Endothelial cell of umbilical vein (primary cell): ENCODE measurements at regions not wholly inside any gene's neighbourhood (a gene's known extent, or its start where the extent isn't known, plus 50 kb on each side); places are given as distances from the start of the nearest gene placed in this dataset.

ENCODE experiments used
- BruUV-seq: library from RNA; stranded (reverse); fragments of 400-500 nt; replicated peaks from 2 replicates; lab custom pipeline; 2021; lab: Mats Ljungman, UMichigan
- CTCF ChIA-PET: fragments of 300-600, 350-600 bp; sonication (Branson Sonifier 250); formaldehyde crosslinking; loops from one replicate; lab custom pipeline; 2021; ENCODE audit warnings: antibody characterized with exemption, inconsistent platforms; lab: Charles Lee
- POLR2A ChIA-PET: fragments of 300-600, 350-600 bp; sonication (Branson Sonifier 250); formaldehyde crosslinking; loops from one replicate; lab custom pipeline; 2021; ENCODE audit warnings: antibody characterized with exemption, inconsistent platforms; lab: Charles Lee
- DNase-seq: peaks from one replicate; pipeline ENCODE4 v3.0.0-alpha.2; 2011; ENCODE audit warnings: low read depth, low spot score
- FAIRE-seq: peaks from 2 replicates; lab custom pipeline; 2011; peaks lifted over from hg19 to GRCh38; lab: Jason Lieb, UNC
- H2AFZ ChIP-seq: 2 replicates; pipeline ENCODE4 v1.6.0; 2012; ENCODE audit warnings: low read depth, low read length, control low read depth, inconsistent platforms
- H3K27ac ChIP-seq: 2 replicates; pipeline ENCODE4 v1.5.1; 2011; ENCODE audit warnings: low read depth, mild to moderate bottlenecking, control low read depth, low read length, moderate library complexity; ENCODE audit not compliant: insufficient read depth
- H3K27me3 ChIP-seq, 2 experiments: 2 replicates each; pipeline versions ENCODE4 v1.6.0 to v1.6.1; 2011; ENCODE audit warnings: low read length in 2 of 2, mixed read lengths in 1 of 2; ENCODE audit not compliant: control insufficient read depth in 2 of 2, insufficient read depth in 2 of 2
- H3K36me3 ChIP-seq, 2 experiments: 2 replicates in 1 of 2; 3 replicates in 1 of 2; pipeline ENCODE4 v1.5.1; 2011; ENCODE audit warnings: low read length in 2 of 2, mild to moderate bottlenecking in 1 of 2, moderate library complexity in 1 of 2; ENCODE audit not compliant: control insufficient read depth in 2 of 2, insufficient read depth in 2 of 2; ENCODE audit errors: extremely low read depth in 1 of 2
- H3K4me1 ChIP-seq: 3 replicates; pipeline ENCODE4 v1.5.1; 2011; ENCODE audit warnings: mild to moderate bottlenecking, low read length; ENCODE audit not compliant: control insufficient read depth, insufficient read depth; ENCODE audit errors: extremely low read depth
- H3K4me2 ChIP-seq: 2 replicates; pipeline ENCODE4 v1.6.1; 2011; ENCODE audit warnings: low read length, control low read depth, mixed read lengths; ENCODE audit not compliant: insufficient read depth
- H3K4me3 ChIP-seq, 3 experiments: fragments of 200-600 bp in 1 of 3; sonication (generic), shearing (Covaris generic) in 1 of 3; replicated peaks in 1 of 3; 2 replicates each; pipeline ENCODE4 v1.5.1; 2011 to 2016; ENCODE audit warnings: control low read depth in 3 of 3, low read length in 3 of 3, mild to moderate bottlenecking in 2 of 3, inconsistent platforms in 1 of 3, low read depth in 1 of 3, moderate library complexity in 1 of 3; ENCODE audit not compliant: insufficient read depth in 1 of 3
- H3K79me2 ChIP-seq: 2 replicates; pipeline ENCODE4 v1.6.0; 2012; ENCODE audit warnings: low read length, inconsistent platforms; ENCODE audit not compliant: control insufficient read depth, insufficient read depth
- H3K9ac ChIP-seq: replicated peaks from 2 replicates; pipeline ENCODE3; 2011; ENCODE audit warnings: low read length, control low read depth; ENCODE audit not compliant: insufficient read depth; ENCODE audit errors: extremely low read depth
- H3K9me1 ChIP-seq: replicated peaks from 3 replicates; pipeline ENCODE4 v1.6.0; 2011; ENCODE audit warnings: mild to moderate bottlenecking, low read length; ENCODE audit not compliant: control insufficient read depth, insufficient read depth; ENCODE audit errors: extremely low read depth
- H3K9me3 ChIP-seq: replicated peaks from 2 replicates; pipeline ENCODE4 v1.5.1; 2012; ENCODE audit warnings: low read length, inconsistent platforms; ENCODE audit not compliant: control insufficient read depth, insufficient read depth
- H4K20me1 ChIP-seq: replicated peaks from 2 replicates; pipeline ENCODE3; 2011; ENCODE audit warnings: mild to moderate bottlenecking, low read length; ENCODE audit not compliant: control insufficient read depth, insufficient read depth; ENCODE audit errors: extremely low read depth
- CTCF ChIP-seq, 2 donors: IDR thresholded peaks; 1 replicate in 1 of 2; 2 replicates in 1 of 2; pipeline ENCODE4 v1.5.1; 2011; ENCODE audit warnings: low read length in 2 of 2, mild to moderate bottlenecking in 2 of 2, moderate library complexity in 2 of 2, control low read depth in 1 of 2, inconsistent platforms in 1 of 2, low read depth in 1 of 2; ENCODE audit not compliant: insufficient read depth in 1 of 2; ENCODE audit errors: extremely low read depth in 1 of 2
- EZH2 ChIP-seq: IDR thresholded peaks from 2 replicates; pipeline ENCODE4 v1.6.1; 2012; ENCODE audit warnings: borderline replicate concordance, low read depth, mild to moderate bottlenecking, moderate library complexity, low read length, inconsistent platforms; ENCODE audit not compliant: severe bottlenecking
- FOS ChIP-seq: IDR thresholded peaks from 2 replicates; pipeline ENCODE4 v1.6.1; 2011; ENCODE audit warnings: mild to moderate bottlenecking, low read length, moderate library complexity, borderline replicate concordance; ENCODE audit not compliant: insufficient read depth
- GATA2 ChIP-seq: IDR thresholded peaks from 2 replicates; pipeline ENCODE4 v1.7.0; 2011; ENCODE audit warnings: low read depth, mild to moderate bottlenecking, moderate library complexity, mixed read lengths, low read length; ENCODE audit not compliant: insufficient read length, insufficient read depth
- JUN ChIP-seq: IDR thresholded peaks from 2 replicates; pipeline ENCODE4 v1.6.1; 2011; ENCODE audit warnings: borderline replicate concordance, low read depth; ENCODE audit not compliant: insufficient read length, insufficient read depth
- POLR2A ChIP-seq: IDR thresholded peaks from 2 replicates; pipeline ENCODE4 v1.6.1; 2012; ENCODE audit warnings: low read depth, mild to moderate bottlenecking, control low read depth, low read length
- dilution Hi-C: fragments of 300-500 bp; cut with MboI; formaldehyde crosslinking; loops from one replicate; pipeline ENCODE4 v1.15.0; 2019; ENCODE audit warnings: low sequenced_read_pairs; ENCODE audit not compliant: extremely low pct_ligation_motif_present
- intact Hi-C: fragments of 100-400 bp; cut with micrococcal nuclease; formaldehyde crosslinking; loops from one replicate; pipeline ENCODE4 v1.10.0; 2022

- ChIA-PET CTCF (no interaction called here), POLR2A (no interaction called here)
- dilution Hi-C loops, result no loop called here
Observed at GRCh38 chr20:21028436-21028835, 77.7 kb downstream of the LINC00237 start.

More at GRCh38 chr20:21028436-21028835, 77.7 kb downstream of the LINC00237 start:
- intact Hi-C loops, result no loop called here
- Histone ChIP-seq H3K9me3 (no peaks in the 10 kb centered on the region), H3K4me2 (no peak overlapping the region), H3K9ac (no peak overlapping the region), H4K20me1 (no peaks in the 10 kb centered on the region), H3K9me1 (no peaks in the 10 kb centered on the region), H3K27me3 (no peaks in the 10 kb centered on the region), H3K4me3 (no peak overlapping the region), H3K36me3 (no peaks in the 10 kb centered on the region), H3K4me1 (no peaks in the 10 kb centered on the region), H2AFZ (no peak overlapping the region), H3K79me2 (no peaks in the 10 kb centered on the region), H3K27ac (no peak overlapping the region)
- no peak for FAIRE-seq
- no peak for TF ChIP-seq JUN
- TF ChIP-seq FOS, result no peak
- no peak for TF ChIP-seq POLR2A
- TF ChIP-seq CTCF (IDR thresholded peaks at IDR 0.05; ENCODE audit: extremely low read depth in 1 of 2, insufficient read depth in 1 of 2, low read depth in 1 of 2, low read length in 2 of 2), result no peak
- no peak for TF ChIP-seq GATA2
- no peak for TF ChIP-seq EZH2
- no peak for DNase-seq
- no TSS peak for BruUV-seq
